ENCODE measurements at regions not wholly inside any gene's neighbourhood (a gene's known extent, or its start where the extent isn't known, plus 50 kb on each side); places are given as distances from the start of the nearest gene placed in this dataset.

- no peaks in the 10 kb centered on the region for H3K36me3 ChIP-seq (ENCODE audit: control insufficient read depth in 2 of 2, extremely low read depth in 1 of 2, insufficient read depth in 2 of 2, low read length in 2 of 2)
- H3K27me3 ChIP-seq (ENCODE audit: control insufficient read depth, extremely low read depth, insufficient read depth, low read length) = no peaks in the 10 kb centered on the region
- H2AFZ ChIP-seq (ENCODE audit: control insufficient read depth, low read length) = no peak overlapping the region
- DNase-seq (ENCODE audit: low read depth, low spot score) (no peak), FAIRE-seq (no peak)
- dilution Hi-C loops (cut with MboI; ENCODE audit: extremely low pct_ligation_motif_present, low sequenced_read_pairs) = no loop called here
- H3K4me2 ChIP-seq (ENCODE audit: control insufficient read depth, extremely low read depth, insufficient read depth, low read depth, low read length) = no peak overlapping the region
- H3K4me1 ChIP-seq (ENCODE audit: control insufficient read depth, extremely low read depth, insufficient read depth, low read length) = no peaks in the 10 kb centered on the region
- no peaks in the 10 kb centered on the region for H3K9me1 ChIP-seq (ENCODE audit: control insufficient read depth, extremely low read depth, insufficient read depth, low read length)
- no peak for TF ChIP-seq CTCF (optimal IDR thresholded peaks at IDR 0.05 in 1 of 3, IDR thresholded peaks at IDR 0.05 in 1 of 3, conservative IDR thresholded peaks at IDR 0.05 in 1 of 3; ENCODE audit: extremely low read depth in 1 of 3, insufficient read depth in 2 of 3, low read length in 3 of 3)
- TF ChIP-seq EZH2 (IDR thresholded peaks at IDR 0.05; ENCODE audit: low read length) = no peak
- H3K27ac ChIP-seq (ENCODE audit: control insufficient read depth, insufficient read depth, low read length) = no peak overlapping the region
- H3K9ac ChIP-seq (ENCODE audit: control insufficient read depth, extremely low read depth, insufficient read depth, low read length) = no peak overlapping the region
- no peak overlapping the region for H3K4me3 ChIP-seq (ENCODE audit: control insufficient read depth in 2 of 3, extremely low read depth in 1 of 3, insufficient read depth in 2 of 3, low read depth in 1 of 3, low read length in 3 of 3)
- H4K20me1 ChIP-seq (ENCODE audit: control insufficient read depth, extremely low read depth, insufficient read depth, low read length) = no peaks in the 10 kb centered on the region
- no peaks in the 10 kb centered on the region for H3K9me3 ChIP-seq (ENCODE audit: control insufficient read depth, low read depth, low read length)
- H3K79me2 ChIP-seq (ENCODE audit: control insufficient read depth, insufficient read depth, low read length) = no peaks in the 10 kb centered on the region
Measured at GRCh38 chr10:43962346-43963191, 313.9 kb upstream of the ZNF32 start.

- H3K79me2 ChIP-seq (ENCODE audit: control insufficient read depth, insufficient read depth, low read length) = no peaks in the 10 kb centered on the region
- H3K9ac ChIP-seq (ENCODE audit: control insufficient read depth, extremely low read depth, insufficient read depth, low read length) = no peak overlapping the region
- no peak overlapping the region for H3K4me2 ChIP-seq (ENCODE audit: control insufficient read depth, extremely low read depth, insufficient read depth, low read depth, low read length)
- DNase-seq (ENCODE audit: low read depth, low spot score) (no peak), FAIRE-seq (no peak)
- no peaks in the 10 kb centered on the region for H3K36me3 ChIP-seq (ENCODE audit: control insufficient read depth in 2 of 2, extremely low read depth in 1 of 2, insufficient read depth in 2 of 2, low read length in 2 of 2)
- H2AFZ ChIP-seq (ENCODE audit: control insufficient read depth, low read length) = no peak overlapping the region
- H4K20me1 ChIP-seq (ENCODE audit: control insufficient read depth, extremely low read depth, insufficient read depth, low read length) = no peaks in the 10 kb centered on the region
- H3K9me3 ChIP-seq (ENCODE audit: control insufficient read depth, low read depth, low read length) = no peaks in the 10 kb centered on the region
- dilution Hi-C loops (cut with MboI; ENCODE audit: extremely low pct_ligation_motif_present, low sequenced_read_pairs) = no loop called here
- H3K9me1 ChIP-seq (ENCODE audit: control insufficient read depth, extremely low read depth, insufficient read depth, low read length) = no peaks in the 10 kb centered on the region
- no peaks in the 10 kb centered on the region for H3K27me3 ChIP-seq (ENCODE audit: control insufficient read depth, extremely low read depth, insufficient read depth, low read length)
- no peak for TF ChIP-seq EZH2 (IDR thresholded peaks at IDR 0.05; ENCODE audit: low read length)
- no peak for TF ChIP-seq CTCF (optimal IDR thresholded peaks at IDR 0.05 in 1 of 3, IDR thresholded peaks at IDR 0.05 in 1 of 3, conservative IDR thresholded peaks at IDR 0.05 in 1 of 3; ENCODE audit: extremely low read depth in 1 of 3, insufficient read depth in 2 of 3, low read length in 3 of 3)
- H3K27ac ChIP-seq (ENCODE audit: control insufficient read depth, insufficient read depth, low read length) = no peak overlapping the region
- H3K4me1 ChIP-seq (ENCODE audit: control insufficient read depth, extremely low read depth, insufficient read depth, low read length) = no peaks in the 10 kb centered on the region
- H3K4me3 ChIP-seq (ENCODE audit: control insufficient read depth in 2 of 3, extremely low read depth in 1 of 3, insufficient read depth in 2 of 3, low read depth in 1 of 3, low read length in 3 of 3) = no peak overlapping the region
Measured at GRCh38 chr10:43961523-43962345, 313.1 kb upstream of the ZNF32 start.
